C4-2B (cell line): ENCODE measurements at regions not wholly inside any gene's neighbourhood (a gene's known extent, or its start where the extent isn't known, plus 50 kb on each side); places are given as distances from the start of the nearest gene placed in this dataset.

Experiments
- H3K27ac ChIP-seq: fragments of 450-650 bp; 2 replicates; pipeline ENCODE4 v1.5.1; 2017
- CTCF ChIP-seq: fragments of 450-650 bp; conservative IDR thresholded peaks from 2 replicates; pipeline ENCODE4 v1.5.1; 2017; ENCODE audit warnings: mild to moderate bottlenecking
- ZFX ChIP-seq: fragments of 450-650 bp; IDR thresholded peaks from 2 replicates; pipeline ENCODE4 v1.6.1; 2017

GRCh38 chr5:167555565-167556166 lies 735.8 kb upstream of the WWC1 start:
- TF ChIP-seq ZFX = no peak
- peak; percentile 13 for TF ChIP-seq CTCF
- no peak overlapping the region for H3K27ac ChIP-seq

- TF ChIP-seq ZFX = no peak
- no peak for TF ChIP-seq CTCF
- H3K27ac ChIP-seq = no peak overlapping the region
These were observed 734.1 kb upstream of the WWC1 start for GRCh38 chr5:167557359-167557758.

- no peak overlapping the region for H3K27ac ChIP-seq
- TF ChIP-seq CTCF (peak; percentile 19), ZFX (no peak)
These were observed 729.6 kb upstream of the WWC1 start for GRCh38 chr5:167561796-167562195.

GRCh38 chr5:167564275-167564674 lies 727.2 kb upstream of the WWC1 start:
- no peak overlapping the region for H3K27ac ChIP-seq
- no peak for TF ChIP-seq CTCF
- TF ChIP-seq ZFX = no peak

GRCh38 chr5:167565189-167565954 lies 726.1 kb upstream of the WWC1 start:
- no peak overlapping the region for H3K27ac ChIP-seq
- peak; percentile 74 for TF ChIP-seq CTCF
- no peak for TF ChIP-seq ZFX

- H3K27ac ChIP-seq = no peak overlapping the region
- no peak for TF ChIP-seq CTCF
- no peak for TF ChIP-seq ZFX
These were observed 721.0 kb upstream of the WWC1 start for GRCh38 chr5:167570431-167570830.

- TF ChIP-seq ZFX (no peak), CTCF (no peak)
- H3K27ac ChIP-seq = no peak overlapping the region
These were observed 719.6 kb upstream of the WWC1 start for GRCh38 chr5:167571824-167572223.
